C1 segment of cervical spinal cord (tissue), 14 donors: ENCODE measurements at regions not wholly inside any gene's neighbourhood (a gene's known extent, or its start where the extent isn't known, plus 50 kb on each side); places are given as distances from the start of the nearest gene placed in this dataset.

Experiments used
- DNase-seq, 14 donors: peaks; one replicate each; lab custom pipeline; 2025; lab: John Stamatoyannopoulos, UW

DNA sequence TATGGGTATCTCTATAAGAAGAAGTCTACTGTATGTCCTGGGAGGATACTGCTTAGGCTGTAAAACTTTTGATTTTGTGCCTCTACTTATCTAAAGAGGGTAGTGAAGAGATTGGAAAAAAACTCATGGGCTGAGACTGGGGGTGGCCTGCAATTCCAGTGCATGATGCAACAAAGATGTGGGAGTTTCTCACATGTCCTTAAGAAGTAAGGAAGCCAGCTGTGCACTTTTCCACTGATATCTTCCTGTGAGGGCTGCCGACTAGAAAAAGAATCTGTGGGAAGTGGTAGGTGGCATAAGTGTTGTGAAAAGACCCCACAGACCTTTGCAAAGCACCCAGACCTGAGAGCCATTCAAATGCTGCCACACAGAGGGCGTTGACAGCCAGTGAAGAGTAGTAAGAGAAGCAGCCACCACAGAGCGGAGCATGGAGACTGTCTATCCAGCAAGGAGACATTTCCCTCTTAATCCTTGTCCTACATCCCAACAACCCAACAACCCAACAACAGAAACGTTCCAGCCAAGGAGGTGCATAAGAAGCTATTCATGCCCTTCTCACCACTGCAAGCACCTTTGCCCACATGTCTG lies 65.1 kb downstream of the PFDN4 start:
- DNase-seq = no peak

DNA sequence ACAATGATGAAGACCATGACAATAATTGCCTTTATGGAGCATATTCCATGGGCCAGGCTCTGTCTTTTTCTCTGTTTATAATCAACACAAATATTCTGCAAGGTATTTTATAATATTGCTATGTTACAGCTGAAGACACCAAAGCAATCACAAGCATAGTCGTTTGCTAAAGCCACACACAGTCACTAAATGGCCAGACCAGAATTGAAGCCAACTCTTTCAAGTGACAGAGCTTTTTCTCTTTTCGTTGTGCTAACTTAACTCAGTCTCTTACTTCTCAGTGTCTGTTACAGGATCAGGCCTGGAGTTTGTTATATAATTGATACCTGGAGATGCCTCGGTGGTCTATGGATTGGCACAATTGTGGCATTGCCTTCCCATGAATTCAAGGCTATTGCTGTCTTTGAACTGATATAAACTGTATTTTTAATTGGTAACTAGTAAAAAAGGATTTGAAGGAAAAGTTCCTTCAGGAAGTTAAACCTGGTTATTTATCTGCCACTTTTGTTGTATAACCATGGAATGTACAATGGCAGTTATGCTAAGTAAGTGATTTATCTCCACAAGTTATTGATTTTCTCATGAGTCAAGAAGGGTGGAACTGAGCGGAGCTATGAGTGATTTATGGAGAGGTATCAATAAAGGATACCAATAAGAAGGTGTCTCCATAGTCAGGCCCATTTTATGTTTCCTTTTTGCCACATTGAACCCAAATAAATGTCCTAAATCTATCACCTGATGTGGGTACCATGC lies 67.6 kb downstream of the PFDN4 start:
- DNase-seq = no peak

DNA sequence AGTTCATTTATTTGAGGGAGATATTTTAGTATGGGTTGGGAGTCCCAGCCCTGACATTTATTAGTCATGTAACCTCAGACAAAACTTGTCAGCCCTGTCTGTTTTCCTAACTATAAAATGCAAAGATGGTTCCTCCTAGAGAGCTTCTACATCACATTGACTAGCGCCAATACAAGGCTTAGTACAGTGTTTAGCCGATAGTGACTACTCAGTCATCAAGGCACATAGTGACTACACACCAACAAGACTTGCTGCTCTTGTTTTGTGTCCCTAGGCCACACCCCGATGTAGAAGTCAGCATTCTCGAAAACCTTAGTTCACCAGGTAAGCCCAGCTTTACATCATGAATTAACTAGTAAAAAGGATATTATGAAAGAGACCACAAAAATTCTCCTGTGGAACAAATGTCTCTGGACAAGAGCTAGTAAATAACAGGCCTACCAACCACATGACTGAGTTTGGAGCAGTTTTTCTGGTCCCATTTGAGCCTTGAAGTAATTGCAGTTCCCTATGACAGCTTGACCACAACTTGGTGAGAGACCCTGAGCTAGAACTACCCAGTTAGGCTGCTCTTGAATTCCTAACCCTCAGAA lies 68.8 kb downstream of the PFDN4 start:
- no peak for DNase-seq

DNA sequence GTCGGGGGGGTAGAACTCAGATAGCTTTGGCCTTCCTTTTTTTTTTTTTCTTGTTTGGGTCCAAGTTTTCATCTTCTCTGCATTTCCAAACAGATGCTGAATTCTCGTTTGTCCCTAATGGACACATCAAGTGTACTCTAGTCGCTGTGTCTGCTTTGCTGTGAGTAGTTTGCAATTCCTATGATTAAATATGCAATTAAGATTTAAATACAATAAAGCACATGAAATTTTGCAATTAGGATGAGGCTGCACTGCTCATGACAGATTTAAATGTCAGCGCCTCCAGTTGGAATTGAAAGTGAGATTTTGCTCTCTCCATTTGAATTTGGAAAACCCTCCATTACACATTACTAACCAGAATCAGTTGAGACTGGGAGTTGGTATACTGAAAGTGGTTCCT lies 70.4 kb downstream of the PFDN4 start:
- DNase-seq = no peak

DNA sequence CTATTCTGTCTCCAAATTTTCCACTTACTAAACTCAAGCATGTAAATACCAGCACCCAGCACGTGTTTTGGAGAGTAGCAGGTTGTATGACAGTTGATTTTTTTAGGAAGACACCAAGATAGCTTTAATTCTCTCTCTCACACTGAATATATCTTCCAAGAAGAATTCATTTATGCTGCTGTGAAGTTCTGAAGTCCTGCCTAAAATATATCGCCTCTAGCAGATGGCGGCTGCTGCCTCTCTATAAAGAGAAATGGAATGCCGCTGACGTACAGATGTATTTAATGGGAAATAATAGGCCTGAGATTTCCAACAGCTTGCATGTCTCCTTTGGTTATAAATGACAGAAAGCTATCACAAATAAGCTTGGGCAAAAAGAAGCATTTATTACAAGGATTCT lies 74.7 kb downstream of the PFDN4 start:
- no peak for DNase-seq

DNA sequence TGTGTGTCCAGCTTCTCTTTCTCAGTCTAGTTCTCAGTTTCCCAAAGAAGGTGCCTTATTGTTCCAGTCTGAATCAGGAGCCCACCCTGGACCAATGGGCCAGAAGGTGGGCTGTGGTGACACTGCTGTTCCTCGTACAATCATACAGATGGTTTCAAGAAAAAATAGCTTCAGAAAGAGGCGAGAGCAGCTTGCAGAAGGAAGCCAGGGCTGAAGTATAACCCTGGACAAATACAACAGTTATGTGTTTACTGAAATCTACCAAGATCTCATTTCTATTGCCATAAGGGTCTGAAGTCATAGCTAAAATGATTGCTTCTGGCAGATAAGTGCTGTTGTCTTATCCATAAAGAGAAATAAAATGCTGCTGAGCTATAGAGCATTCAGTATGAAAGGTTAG lies 75.4 kb downstream of the PFDN4 start:
- no peak for DNase-seq

DNA sequence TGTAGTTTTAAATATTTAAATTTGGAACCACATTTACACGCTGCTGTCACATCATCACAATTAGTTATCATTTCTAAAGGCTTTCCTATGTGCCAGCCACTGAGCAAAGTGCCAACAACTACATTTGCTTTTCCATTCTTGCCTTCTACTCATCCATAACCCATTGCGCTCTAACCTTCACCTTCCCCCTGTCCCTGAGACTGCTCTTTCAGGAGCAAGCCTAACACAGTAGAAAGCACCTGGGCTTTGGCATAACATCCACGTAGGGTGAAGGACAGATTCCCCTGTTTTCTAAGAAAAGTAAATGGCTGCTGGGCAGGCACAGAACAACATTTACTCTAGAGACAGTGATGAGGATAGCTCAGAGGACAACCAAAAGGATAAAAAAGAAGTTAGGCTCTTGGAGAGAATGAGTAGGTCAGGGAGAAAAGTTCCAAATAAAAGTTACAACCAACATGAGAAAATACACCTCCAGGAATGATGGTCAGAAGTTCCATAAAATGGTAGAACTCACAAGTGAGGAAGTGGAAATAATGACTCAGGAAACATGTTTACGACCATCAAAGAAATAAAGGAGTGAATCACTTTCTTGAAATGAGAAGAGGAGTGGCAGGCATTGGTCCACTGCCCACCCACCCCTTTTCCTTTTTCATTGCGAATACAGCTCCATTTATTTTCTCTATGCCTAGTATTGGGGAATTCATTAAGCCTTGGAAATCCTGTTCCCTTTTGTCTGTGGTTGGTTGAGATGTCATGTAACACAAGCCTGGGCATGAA lies 77.2 kb downstream of the PFDN4 start:
- DNase-seq = no peak

DNA sequence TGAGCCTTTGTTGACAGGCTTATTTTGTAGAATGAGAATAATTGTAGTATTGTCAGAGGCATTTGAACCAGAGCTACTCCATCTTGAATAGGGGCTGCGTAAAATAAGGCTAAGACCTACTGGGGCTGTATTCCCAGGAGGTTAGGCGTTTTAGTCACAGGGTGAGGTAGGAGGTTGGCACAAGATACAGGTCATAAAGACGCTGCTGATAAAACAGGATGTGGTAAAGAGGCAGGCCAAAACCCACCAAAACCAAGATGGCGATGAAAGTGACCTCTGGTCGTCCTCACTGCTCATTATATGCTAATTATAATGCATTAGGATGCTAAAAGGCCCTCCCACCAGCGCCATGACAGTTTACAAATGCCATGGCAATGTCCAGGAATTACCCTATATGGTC lies 82.7 kb downstream of the PFDN4 start:
- DNase-seq = no peak

DNA sequence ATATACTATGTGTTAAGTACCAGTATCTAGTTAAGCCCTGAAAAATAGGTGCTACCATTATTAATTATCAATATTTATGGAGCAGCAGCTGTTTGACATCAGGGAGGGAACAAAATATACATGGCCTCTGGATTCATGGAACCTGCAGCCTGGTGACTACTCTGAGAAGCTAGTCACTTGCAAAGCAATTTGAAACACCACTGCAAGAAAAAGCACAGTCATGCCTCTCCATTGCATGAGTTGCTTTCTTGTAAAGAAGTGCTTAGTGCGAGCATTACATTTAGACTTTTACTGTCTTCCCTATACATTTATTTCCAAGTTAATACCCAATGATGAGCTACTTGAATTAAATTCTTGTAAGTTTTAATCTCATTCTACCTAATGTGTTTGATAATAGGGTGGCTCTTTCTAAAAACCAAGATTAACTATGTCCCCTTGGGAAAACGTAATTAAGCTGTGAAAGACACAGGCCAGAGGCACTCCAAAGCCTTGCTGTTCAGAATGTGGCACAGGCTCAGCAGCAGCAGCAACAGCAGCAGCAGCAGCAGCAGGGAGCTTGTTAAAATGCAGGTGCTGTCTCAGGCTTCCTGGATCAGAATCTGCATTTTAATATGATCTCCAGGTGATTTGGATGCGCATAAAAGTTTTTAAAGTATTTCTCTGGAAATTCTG lies 83.6 kb downstream of the PFDN4 start:
- no peak for DNase-seq

DNA sequence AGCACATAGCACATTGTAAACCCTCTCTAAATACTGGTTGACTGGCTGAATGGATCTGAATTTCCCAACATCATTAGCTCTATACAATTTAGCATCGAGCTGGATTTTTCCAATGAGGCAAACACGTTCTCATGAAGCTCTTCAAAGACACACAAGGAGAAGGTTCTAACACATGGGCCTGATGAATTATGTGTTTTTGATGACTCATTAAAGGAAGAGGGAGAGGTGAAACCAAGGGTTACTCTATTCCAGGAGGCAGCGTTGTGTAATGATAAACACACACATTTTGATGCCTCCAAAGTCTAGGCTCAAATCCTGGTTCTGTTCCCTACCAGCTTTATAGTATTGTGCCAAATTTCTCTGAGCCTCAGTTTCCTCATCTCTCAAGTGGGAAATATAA lies 84.3 kb downstream of the PFDN4 start:
- DNase-seq = no peak

DNA sequence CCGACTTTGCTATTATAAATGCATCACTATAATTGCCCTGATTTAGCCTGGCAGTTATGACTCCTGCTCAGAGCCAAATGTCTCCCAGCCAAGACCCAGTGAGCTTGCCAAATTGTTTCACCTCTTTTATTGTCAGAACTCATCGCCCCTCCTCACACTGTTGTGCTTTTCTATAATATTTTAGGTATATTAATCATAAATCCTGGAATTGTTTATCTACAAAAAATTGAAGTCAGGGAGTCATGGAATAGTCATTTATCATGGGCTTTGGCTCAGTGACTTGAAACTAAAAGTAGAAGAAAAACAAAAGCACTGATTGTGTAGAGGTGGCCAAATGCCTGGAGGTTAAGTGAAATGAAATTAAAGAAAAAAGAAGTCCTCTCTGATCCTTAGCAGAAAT lies 85.6 kb downstream of the PFDN4 start:
- DNase-seq = no peak

DNA sequence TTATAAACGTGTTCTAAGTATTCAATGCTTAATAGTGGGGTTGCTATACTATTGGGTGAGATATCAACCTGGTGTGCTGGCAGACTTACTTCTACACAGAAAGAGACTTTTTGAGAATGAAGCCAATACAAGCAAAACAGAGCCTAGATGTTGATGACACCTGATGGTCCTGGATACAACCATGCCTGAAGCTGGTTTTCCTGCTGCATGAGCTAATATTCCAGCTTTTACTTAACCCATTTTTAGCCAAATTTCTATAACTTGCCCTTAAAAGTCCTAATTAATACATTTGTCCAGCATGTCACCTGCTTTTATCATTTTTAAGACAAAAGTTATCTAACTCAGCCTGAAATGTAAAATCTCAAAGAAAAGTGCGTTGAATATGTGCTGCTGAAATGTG lies 86.2 kb downstream of the PFDN4 start:
- no peak for DNase-seq

DNA sequence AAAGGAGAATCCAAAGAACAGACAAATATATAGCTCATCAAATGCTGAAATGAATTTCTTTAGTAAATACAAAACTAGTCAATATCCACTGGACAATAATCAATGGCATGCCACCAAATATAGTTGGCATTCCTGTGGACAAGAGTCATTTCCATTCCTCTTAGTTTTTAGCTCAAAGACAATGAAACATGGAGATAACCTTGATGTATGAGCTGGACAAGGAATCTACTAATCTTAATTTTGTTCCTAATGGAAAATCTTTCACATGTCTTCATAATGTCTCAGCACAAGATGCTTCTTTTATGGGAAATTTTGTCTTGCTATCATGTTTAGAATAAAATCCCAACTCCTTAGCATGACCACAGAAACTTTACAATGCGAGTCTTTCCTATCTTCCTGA lies 87.8 kb downstream of the PFDN4 start:
- DNase-seq = no peak

DNA sequence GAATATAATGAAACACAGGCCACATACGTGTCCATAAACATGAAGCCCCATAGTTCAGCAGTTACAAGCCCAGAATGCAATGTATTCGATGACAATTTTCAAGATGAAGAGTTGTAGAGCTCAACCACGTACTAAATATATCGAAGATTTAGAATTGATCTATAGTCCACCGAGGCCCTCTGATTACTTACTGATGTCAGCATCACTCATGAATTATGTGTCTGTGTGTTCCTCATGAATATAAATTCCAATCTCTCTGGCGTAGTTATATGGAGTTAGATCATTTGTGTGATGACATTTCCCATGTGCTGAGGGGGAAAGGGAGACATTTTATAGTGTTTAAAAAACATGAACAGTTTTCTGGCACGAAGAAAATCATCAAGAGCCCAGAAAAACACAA lies 97.5 kb downstream of the PFDN4 start:
- no peak for DNase-seq

DNA sequence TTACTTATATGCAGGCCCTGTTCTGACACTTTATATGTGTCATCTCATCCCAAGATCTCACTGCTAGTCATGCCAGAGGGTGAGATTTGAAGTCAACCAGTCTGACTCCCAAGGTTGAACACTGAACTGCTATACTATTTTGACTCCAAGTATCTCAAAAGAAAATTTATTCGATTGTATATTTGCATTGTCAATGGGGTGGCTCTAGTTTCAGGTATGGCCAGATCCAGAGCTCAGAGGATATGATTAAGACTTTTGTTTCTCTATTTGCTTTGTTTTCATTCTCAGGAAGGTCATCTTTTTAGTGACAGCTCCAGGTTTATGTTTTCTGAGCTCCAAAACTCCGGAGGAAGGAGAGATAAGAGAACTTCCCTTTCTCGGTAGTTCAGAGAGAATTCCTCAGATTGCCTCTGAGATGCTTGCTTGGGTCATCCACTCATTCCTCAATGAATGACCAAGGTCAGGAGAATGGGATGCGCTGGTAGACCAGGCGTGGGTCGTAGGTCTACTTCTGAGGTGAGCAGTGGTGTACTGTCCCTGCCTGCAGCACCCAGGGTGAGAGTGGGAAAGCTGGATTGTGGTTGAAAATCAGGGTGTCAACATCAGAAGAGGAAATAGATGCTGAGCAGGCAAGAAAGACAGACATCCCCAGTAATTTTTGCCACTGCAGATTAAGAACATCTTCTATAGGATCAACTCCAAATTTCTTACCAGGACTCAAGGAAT lies 99.3 kb downstream of the PFDN4 start:
- DNase-seq = no peak

DNA sequence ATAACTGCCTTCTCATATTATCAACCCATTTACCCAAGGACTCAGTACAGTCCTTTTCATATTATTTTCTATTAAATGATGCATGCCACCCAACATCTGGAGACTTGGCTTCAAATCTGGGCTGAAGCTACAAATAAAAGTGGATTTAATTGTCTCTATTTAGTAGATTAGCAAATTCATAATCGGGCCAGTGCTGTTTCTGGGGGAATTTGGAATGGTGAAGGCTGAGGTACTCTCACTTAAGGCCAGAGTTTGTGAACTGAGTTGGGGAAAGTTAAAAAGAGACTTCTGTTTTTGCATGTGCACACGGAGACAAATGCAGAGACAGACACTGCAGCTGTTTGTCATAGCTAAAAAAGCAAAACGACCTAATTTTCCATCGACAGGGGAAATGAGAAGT lies 100.9 kb downstream of the PFDN4 start:
- no peak for DNase-seq

DNA sequence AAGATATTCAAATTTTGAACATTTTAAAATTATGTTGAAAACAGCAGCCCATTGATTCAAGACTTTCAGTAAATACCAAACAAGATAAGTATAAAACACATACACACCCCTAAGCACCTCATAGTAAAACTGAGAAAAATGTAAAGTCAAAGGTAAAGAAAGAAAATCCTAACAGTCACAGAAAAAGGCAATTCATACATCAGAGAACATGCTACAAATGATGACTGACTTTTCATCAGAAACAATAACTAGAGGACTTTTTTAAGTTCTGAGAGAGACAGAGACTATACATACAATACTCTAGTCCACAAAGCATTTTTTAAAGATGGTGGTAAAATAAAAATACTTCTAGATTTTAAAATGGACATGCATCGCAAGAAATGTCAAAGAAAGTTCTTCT lies 111.0 kb downstream of the PFDN4 start:
- no peak for DNase-seq

DNA sequence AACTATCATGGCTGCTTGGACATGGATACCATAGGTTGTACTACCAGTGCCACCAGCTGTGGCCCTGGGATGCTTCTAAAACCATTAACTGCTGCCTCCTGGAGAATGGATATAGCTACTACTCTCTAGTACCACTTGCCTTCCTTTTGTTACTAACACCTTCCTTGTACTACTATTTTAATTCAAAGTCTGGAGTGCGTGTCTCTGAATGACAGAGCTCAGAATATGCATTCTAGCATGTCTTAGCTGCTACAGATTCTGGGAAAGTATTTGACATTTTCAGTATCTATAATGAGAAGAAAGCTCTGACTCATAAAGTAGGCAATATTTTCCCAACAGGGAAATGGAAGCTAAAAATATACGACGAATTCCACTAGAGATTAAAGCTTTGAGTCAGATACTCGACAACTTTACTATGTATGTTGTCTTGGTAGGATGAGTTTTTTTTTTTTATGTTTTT lies 112.3 kb downstream of the PFDN4 start:
- DNase-seq = no peak

DNA sequence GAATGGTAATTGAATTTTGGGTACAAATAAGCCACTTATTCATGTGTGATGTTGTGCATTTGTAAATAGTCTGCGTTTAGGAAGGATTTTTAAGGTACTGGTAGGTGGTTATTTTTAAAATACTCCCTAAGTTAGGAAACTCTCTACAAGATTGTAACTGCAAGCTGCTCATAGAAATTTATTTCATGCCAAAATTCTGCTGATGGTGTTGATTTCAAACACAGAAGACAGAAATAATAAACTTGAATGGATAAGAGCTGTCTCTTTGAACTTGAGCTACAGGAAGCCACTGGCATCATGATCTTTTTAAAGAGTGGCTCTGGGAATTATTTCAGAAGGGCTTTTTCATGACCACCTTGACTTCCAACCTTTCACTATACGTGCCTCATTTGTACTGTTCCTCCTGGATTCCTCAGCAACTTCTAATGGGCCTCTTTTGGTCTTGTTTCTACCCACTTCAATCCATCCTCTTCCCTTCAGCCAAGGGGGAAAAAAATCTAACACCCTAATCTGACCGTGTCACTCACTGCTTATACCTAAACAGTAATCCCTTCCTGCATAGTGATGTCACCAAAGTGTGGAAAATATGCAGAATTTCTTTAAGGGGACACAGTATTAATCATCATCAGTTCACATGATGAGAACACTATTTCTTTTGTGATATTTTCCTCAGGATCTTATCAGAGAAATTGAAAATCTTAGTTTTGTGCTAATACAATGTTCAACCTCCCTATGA lies 113.6 kb downstream of the PFDN4 start:
- no peak for DNase-seq

DNA sequence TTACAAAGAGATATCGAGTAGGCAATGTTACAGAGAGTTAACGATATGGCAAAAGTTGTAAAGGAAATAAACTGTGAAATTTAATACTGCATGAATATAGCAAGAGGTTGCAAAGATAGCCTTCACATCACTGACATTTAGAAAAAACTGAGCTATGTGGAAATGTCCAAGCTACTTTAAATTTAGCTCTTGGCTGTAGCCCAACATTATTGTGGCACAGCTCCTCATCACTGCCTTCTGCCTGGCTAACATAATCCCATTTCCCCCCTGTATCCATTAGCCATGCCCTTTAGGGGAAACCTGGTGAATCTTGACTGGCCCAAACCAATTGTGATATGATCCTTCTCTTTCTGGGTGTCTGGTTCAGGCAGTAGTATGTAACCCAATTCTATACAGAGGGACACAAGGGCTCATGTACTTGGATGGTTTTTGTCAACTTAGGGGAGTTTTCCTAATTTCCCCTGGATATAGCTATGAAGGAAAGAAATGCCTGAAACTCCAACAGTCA lies 115.4 kb downstream of the PFDN4 start:
- DNase-seq = no peak
